Stimulated activated CD8-positive, alpha-beta memory T cell treated with anti-CD3 and anti-CD28 coated beads, Interleukin-12 subunit alpha, Interleukin-12 subunit beta, amount 100 ng/mL, for 4 hours (primary cell): ENCODE measurements at regions not wholly inside any gene's neighbourhood (a gene's known extent, or its start where the extent isn't known, plus 50 kb on each side); places are given as distances from the start of the nearest gene placed in this dataset.

Source experiments
- DNase-seq: peaks from one replicate; pipeline ENCODE4 v3.0.0-alpha.2; 2020; ENCODE audit warnings: low read depth

GRCh38 chr13:76750126-76750525 is 136.1 kb downstream of the KCTD12 start:
- DNase-seq = no peak

GRCh38 chr13:76745261-76746200 is 140.7 kb downstream of the KCTD12 start:
- no peak for DNase-seq

- DNase-seq = no peak
Observed at GRCh38 chr13:76741624-76742023, 144.6 kb downstream of the KCTD12 start.

- DNase-seq = no peak
Observed at GRCh38 chr13:76741046-76741445, 145.2 kb downstream of the KCTD12 start.

GRCh38 chr13:76738616-76739015 is 147.6 kb downstream of the KCTD12 start:
- DNase-seq = no peak

- no peak for DNase-seq
Observed at GRCh38 chr13:76737526-76737925, 148.7 kb downstream of the KCTD12 start.

- DNase-seq = no peak
Observed at GRCh38 chr13:76735641-76736040, 150.6 kb downstream of the KCTD12 start.

- no peak for DNase-seq
Observed at GRCh38 chr13:76733671-76734070, 152.5 kb downstream of the KCTD12 start.

- DNase-seq = no peak
Observed at GRCh38 chr13:76732367-76732766, 153.8 kb downstream of the KCTD12 start.

GRCh38 chr13:76730220-76730619 is 156.0 kb downstream of the KCTD12 start:
- no peak for DNase-seq

- no peak for DNase-seq
Observed at GRCh38 chr13:76729691-76730090, 156.5 kb downstream of the KCTD12 start.

GRCh38 chr13:76725896-76726295 is 160.3 kb downstream of the KCTD12 start:
- DNase-seq = no peak

- no peak for DNase-seq
Observed at GRCh38 chr13:76725211-76725610, 161.0 kb downstream of the KCTD12 start.

- DNase-seq = no peak
Observed at GRCh38 chr13:76724421-76724820, 161.8 kb downstream of the KCTD12 start.

GRCh38 chr13:76723551-76724232 is 162.5 kb downstream of the KCTD12 start:
- DNase-seq = no peak

- no peak for DNase-seq
Observed at GRCh38 chr13:76722782-76723181, 163.4 kb downstream of the KCTD12 start.

GRCh38 chr13:76720821-76721220 is 165.4 kb downstream of the KCTD12 start:
- no peak for DNase-seq

GRCh38 chr13:76720416-76720815 is 165.8 kb downstream of the KCTD12 start:
- DNase-seq = no peak

- DNase-seq = no peak
Observed at GRCh38 chr13:76719955-76720354, 166.2 kb downstream of the KCTD12 start.

- no peak for DNase-seq
Observed at GRCh38 chr13:76717092-76717491, 169.1 kb downstream of the KCTD12 start.

- DNase-seq = no peak
Observed at GRCh38 chr13:76715621-76716020, 170.6 kb downstream of the KCTD12 start.

GRCh38 chr13:76715075-76715474 is 171.1 kb downstream of the KCTD12 start:
- DNase-seq = no peak

- no peak for DNase-seq
Observed at GRCh38 chr13:76713280-76713679, 172.9 kb downstream of the KCTD12 start.
